Gastrocnemius medialis (tissue), 4 donors: ENCODE measurements at regions not wholly inside any gene's neighbourhood (a gene's known extent, or its start where the extent isn't known, plus 50 kb on each side); places are given as distances from the start of the nearest gene placed in this dataset.

ENCODE experiments used
- ATAC-seq, 2 donors: fragments of 150-250 bp; one replicate each; pipeline ENCODE4 v1.9.1; 2016
- DNase-seq, 2 donors: peaks; one replicate each; pipeline ENCODE4 v3.0.0-alpha.2; 2019
- H3K27ac ChIP-seq, 4 donors: fragments of 200-600 bp; sonication (generic); 1 replicate in 1 of 4; 2 replicates in 3 of 4; pipeline ENCODE4 v1.5.1; 2016 to 2018; ENCODE audit warnings: mild to moderate bottlenecking in 2 of 4, moderate library complexity in 1 of 4
- H3K27me3 ChIP-seq, 3 donors: fragments of 200-600 bp; sonication (generic) in 2 of 3; 1 replicate in 1 of 3; 2 replicates in 2 of 3; pipeline versions ENCODE4 v1.5.1 to v1.6.0; 2016 to 2019; ENCODE audit warnings: mild to moderate bottlenecking in 1 of 3, moderate library complexity in 1 of 3
- H3K36me3 ChIP-seq, 2 donors: fragments of 200-600 bp; sonication (generic) in 1 of 2; one replicate each; pipeline ENCODE4 v1.5.1; 2017 to 2018
- H3K4me1 ChIP-seq, 2 donors: fragments of 200-600 bp; sonication (generic) in 1 of 2; one replicate each; pipeline ENCODE4 v1.5.1; 2016 to 2017; ENCODE audit warnings: mild to moderate bottlenecking in 2 of 2
- H3K4me3 ChIP-seq, 4 donors: fragments of 200-600 bp; sonication (generic) in 3 of 4; 1 replicate in 1 of 4; 2 replicates in 3 of 4; pipeline ENCODE4 v1.5.1; 2016 to 2019; ENCODE audit warnings: mild to moderate bottlenecking in 2 of 4
- H3K9me3 ChIP-seq, 3 donors: fragments of 200-600 bp; sonication (generic) in 2 of 3; 1 replicate in 1 of 3; 2 replicates in 2 of 3; pipeline ENCODE4 v1.5.1; 2016 to 2019
- CTCF ChIP-seq, 5 experiments: fragments of 450-650 bp in 3 of 5; fragments of 200-600 bp in 2 of 5; sonication (generic) in 2 of 5; IDR thresholded peaks in 4 of 5; conservative IDR thresholded peaks in 1 of 5; 1 replicate in 4 of 5; 2 replicates in 1 of 5; pipeline ENCODE4 v1.5.1; 2016 to 2019; ENCODE audit warnings: antibody characterized with exemption in 5 of 5, mild to moderate bottlenecking in 3 of 5, moderate library complexity in 3 of 5
- POLR2A ChIP-seq, 2 donors: fragments of 450-650 bp; IDR thresholded peaks; one replicate each; pipeline ENCODE4 v1.6.1; 2017; ENCODE audit warnings: antibody characterized with exemption in 2 of 2, mild to moderate bottlenecking in 2 of 2, moderate library complexity in 2 of 2
- in situ Hi-C, 4 donors: fragments of 200-750 bp; cut with MboI; loops; one replicate each; pipeline versions ENCODE4 v1.15.0 to v1.8.0; 2017; ENCODE audit warnings: low sequenced_read_pairs in 4 of 4
- intact Hi-C: fragments of 100-400 bp; cut with DNase I; formaldehyde crosslinking; loops from one replicate; pipeline ENCODE4 v1.15.1; 2023; ENCODE audit warnings: low total_unique reads

DNA sequence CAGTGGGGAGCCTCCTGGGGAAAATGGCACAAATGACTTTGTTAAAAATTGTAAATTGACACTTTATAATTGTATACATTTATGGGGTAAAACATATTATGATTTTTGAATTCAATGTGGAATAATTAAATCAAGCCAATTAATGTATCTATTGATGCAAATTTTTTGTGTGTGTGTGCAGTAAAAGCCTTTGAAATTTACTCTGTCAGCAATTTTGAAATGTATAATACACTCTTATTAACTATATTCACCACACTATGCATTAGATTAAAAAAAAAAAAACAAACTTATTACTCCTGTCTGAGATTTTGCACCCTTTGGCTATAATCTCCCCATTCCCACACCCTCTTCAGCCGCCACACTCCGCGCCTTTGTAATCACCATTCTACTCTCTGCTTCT, 119.2 kb downstream of the S1PR1 start:
- TF ChIP-seq CTCF (IDR thresholded peaks at IDR 0.05 in 4 of 5, conservative IDR thresholded peaks at IDR 0.05 in 1 of 5) (no peak), POLR2A (IDR thresholded peaks at IDR 0.05) (no peak)
- no peaks in the 10 kb centered on the region for H3K9me3 ChIP-seq
- no peaks in the 10 kb centered on the region for H3K4me1 ChIP-seq
- in situ Hi-C loops (loop anchor here in 1 of 4 donors (5.0 kb wide), 1 partner anchor 44 kb away; no protein-coding TSS in a partner anchor), intact Hi-C loops (loop anchor here (5.0 kb wide), 1 partner anchor 434 kb away; no protein-coding TSS in a partner anchor)
- ATAC-seq (no peak), DNase-seq (no peak)
- no peaks in the 10 kb centered on the region for H3K27me3 ChIP-seq
- H3K27ac ChIP-seq = no peak overlapping the region
- H3K36me3 ChIP-seq = no peaks in the 10 kb centered on the region
- H3K4me3 ChIP-seq = no peak overlapping the region

GRCh38 chr1:101356604-101357443, 120.0 kb downstream of the S1PR1 start:
- in situ Hi-C loops = loop anchor here in 1 of 4 donors (5.0 kb wide), 1 partner anchor 45 kb away; no protein-coding TSS in a partner anchor
- no peaks in the 10 kb centered on the region for H3K27me3 ChIP-seq
- ATAC-seq = no peak

DNA sequence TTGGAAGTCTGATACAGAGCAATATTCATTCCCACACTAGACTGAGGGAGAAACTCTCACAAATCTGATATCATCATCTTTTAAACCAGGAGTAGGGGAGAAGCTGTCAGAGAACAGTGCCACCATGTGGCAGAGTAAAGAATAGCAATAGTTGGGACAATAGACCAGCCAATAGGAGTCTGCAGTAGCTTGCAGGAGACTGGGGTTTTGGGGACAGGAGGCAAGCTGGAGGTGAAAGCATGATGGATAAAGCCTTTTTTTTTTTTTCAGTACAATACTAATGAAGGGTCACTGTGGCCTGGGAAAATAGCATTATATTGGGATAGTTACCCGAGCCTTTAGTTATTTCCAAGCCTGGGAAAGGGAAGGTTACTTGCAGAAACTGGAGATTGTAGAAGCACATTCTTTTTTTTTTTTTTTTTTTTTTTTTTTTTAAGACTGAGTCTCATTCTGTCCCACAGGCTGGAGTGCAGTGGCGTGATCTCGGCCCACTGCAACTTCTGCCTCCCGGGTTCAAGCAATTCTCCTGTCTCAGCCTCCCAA, 120.7 kb downstream of the S1PR1 start:
- no peaks in the 10 kb centered on the region for H3K27me3 ChIP-seq
- in situ Hi-C loops (loop anchor here in 1 of 4 donors (5.0 kb wide), 1 partner anchor 45 kb away; no protein-coding TSS in a partner anchor), intact Hi-C loops (loop anchor here (1.0 to 5.0 kb wide), 2 partner anchors 48 to 435 kb away; no protein-coding TSS in a partner anchor)
- DNase-seq = peak; percentile 13 to 21
- no peaks in the 10 kb centered on the region for H3K36me3 ChIP-seq
- H3K9me3 ChIP-seq = no peaks in the 10 kb centered on the region
- no peak for TF ChIP-seq POLR2A (IDR thresholded peaks at IDR 0.05)
- peak; percentile 43 to 82 (median 62) for TF ChIP-seq CTCF (IDR thresholded peaks at IDR 0.05 in 4 of 5, conservative IDR thresholded peaks at IDR 0.05 in 1 of 5)
- peak; percentile 83 to 90 for ATAC-seq
- no peaks in the 10 kb centered on the region for H3K4me1 ChIP-seq
- no peak overlapping the region for H3K27ac ChIP-seq
- no peak overlapping the region for H3K4me3 ChIP-seq

More at GRCh38 chr1:101356604-101357443, 120.0 kb downstream of the S1PR1 start:
- Histone ChIP-seq H3K36me3 (no peaks in the 10 kb centered on the region), H3K4me3 (no peak overlapping the region), H3K4me1 (no peaks in the 10 kb centered on the region), H3K9me3 (no peaks in the 10 kb centered on the region), H3K27ac (no peak overlapping the region)
- intact Hi-C loops = loop anchor here (1.0 to 5.0 kb wide), 2 partner anchors 48 to 435 kb away; no protein-coding TSS in a partner anchor
- no peak for DNase-seq
- TF ChIP-seq CTCF (IDR thresholded peaks at IDR 0.05 in 4 of 5, conservative IDR thresholded peaks at IDR 0.05 in 1 of 5) = no peak
- no peak for TF ChIP-seq POLR2A (IDR thresholded peaks at IDR 0.05)

GRCh38 chr1:101360506-101360905, 123.7 kb downstream of the S1PR1 start:
- no peak for DNase-seq
- no peak for ATAC-seq
- H3K9me3 ChIP-seq = no peaks in the 10 kb centered on the region
- in situ Hi-C loops = no loop called here
- no peaks in the 10 kb centered on the region for H3K36me3 ChIP-seq
- no peaks in the 10 kb centered on the region for H3K27me3 ChIP-seq
- H3K4me3 ChIP-seq = no peak overlapping the region
- H3K27ac ChIP-seq = no peak overlapping the region
- H3K4me1 ChIP-seq = no peaks in the 10 kb centered on the region
- intact Hi-C loops = no loop called here
- TF ChIP-seq CTCF (IDR thresholded peaks at IDR 0.05 in 4 of 5, conservative IDR thresholded peaks at IDR 0.05 in 1 of 5) = no peak
- no peak for TF ChIP-seq POLR2A (IDR thresholded peaks at IDR 0.05)
